ENCODE measurements at regions not wholly inside any gene's neighbourhood (a gene's known extent, or its start where the extent isn't known, plus 50 kb on each side); places are given as distances from the start of the nearest gene placed in this dataset.

DNA sequence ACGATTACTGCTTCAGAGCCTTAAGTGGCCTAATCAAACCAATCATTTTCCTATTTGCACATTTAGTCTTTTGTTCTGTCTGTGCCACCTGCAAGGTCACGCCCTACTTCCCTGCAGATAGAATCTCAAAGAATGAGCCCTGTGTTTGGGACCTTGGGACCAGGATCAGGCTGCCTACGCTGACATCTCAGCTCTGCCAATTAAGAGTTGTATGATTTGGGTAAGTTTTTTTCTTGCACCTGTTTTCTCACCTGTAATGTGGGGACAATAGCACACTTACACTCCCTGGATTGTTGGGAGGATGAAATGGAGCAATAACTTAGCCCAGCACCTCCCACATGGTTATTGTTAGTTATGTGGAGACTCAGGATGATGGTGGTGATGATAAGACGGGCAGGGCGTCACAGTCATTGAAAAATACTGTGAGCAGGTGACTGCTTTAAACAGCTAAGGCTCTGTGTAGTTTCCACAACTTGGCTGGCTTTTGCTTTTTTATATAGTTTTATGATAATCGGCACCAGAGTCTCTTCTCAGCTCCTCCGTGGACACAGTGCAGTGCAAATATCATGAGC is 155.0 kb downstream of the ADAMTS15 start:
- no peak overlapping the region for H3K4me3 ChIP-seq
- no peaks in the 10 kb centered on the region for H3K4me1 ChIP-seq
- no peaks in the 10 kb centered on the region for H3K9me3 ChIP-seq
- no peaks in the 10 kb centered on the region for H3K27me3 ChIP-seq
- 46 to 49% methylated on average over 7 of the region's 7 CpGs for WGBS, 2 donors
- DNase-seq (no peak), ATAC-seq (peak in 3 of 4 donors; percentile 33 to 75 (median 65)), FAIRE-seq (no peak)
- H3K27ac ChIP-seq: no peak overlapping the region
- H3K36me3 ChIP-seq: no peaks in the 10 kb centered on the region
- TF ChIP-seq CTCF (IDR thresholded peaks at IDR 0.05): no peak
- intact Hi-C loops (cut with DNase I): no loop called here

- H3K27ac ChIP-seq: no peak overlapping the region
- no peak for TF ChIP-seq CTCF (IDR thresholded peaks at IDR 0.05)
- ATAC-seq (no peak), DNase-seq (no peak), FAIRE-seq (no peak)
- no peak overlapping the region for H3K4me3 ChIP-seq
- H3K27me3 ChIP-seq: no peaks in the 10 kb centered on the region
- 81 to 92% methylated on average over 1 of the region's 1 CpG for WGBS, 2 donors
- H3K9me3 ChIP-seq: no peaks in the 10 kb centered on the region
- H3K4me1 ChIP-seq: no peaks in the 10 kb centered on the region
- intact Hi-C loops (cut with DNase I): no loop called here
- no peaks in the 10 kb centered on the region for H3K36me3 ChIP-seq
These were observed 156.2 kb downstream of the ADAMTS15 start for GRCh38 chr11:130604606-130605005.

- no peak for FAIRE-seq
- WGBS, 2 donors: 79 to 87% methylated on average over 4 of the region's 4 CpGs
- DNase-seq: no peak
- Histone ChIP-seq H3K4me3 (no peak overlapping the region), H3K4me1 (no peaks in the 10 kb centered on the region), H3K9me3 (no peaks in the 10 kb centered on the region), H3K36me3 (no peaks in the 10 kb centered on the region), H3K27ac (no peak overlapping the region), H3K27me3 (no peaks in the 10 kb centered on the region)
- intact Hi-C loops (cut with DNase I): no loop called here
- no peak for TF ChIP-seq CTCF (IDR thresholded peaks at IDR 0.05)
- no peak for ATAC-seq
These were observed 157.7 kb downstream of the ADAMTS15 start for GRCh38 chr11:130606178-130606577.

DNA sequence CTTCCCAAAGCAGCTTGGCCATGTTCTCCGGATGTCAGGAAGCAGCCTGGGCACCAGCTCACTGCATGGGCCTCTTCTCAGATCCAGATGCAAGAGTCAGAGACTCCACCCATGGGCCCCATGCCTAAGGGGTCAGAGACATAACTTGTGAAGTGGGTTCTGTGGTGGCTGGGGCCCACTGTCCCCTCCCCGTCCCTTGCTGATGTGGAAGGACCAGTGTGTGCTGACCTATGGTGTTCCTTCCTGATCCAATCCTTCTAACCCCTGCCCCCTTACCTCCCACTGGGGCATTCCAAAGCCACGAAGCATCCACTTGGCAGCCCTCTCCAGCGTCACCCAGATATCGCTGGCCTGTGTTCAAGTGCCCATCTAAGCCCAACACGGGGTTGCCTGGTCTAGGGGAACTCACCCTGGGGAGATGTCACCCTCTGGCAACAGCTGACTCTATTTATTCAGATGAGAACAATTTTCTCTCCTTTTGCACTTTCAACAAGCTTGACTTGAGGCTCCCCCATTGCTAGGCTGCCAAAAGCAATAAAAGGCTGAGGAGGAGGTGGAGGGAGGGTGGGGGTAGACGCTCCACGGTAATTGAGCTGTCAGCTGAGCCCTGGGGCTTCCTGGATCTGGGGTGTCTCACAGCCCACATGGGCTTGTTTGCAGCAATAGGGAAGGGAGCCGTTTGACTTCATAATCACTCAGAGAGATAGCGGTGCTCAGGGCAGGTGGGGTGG is 158.5 kb downstream of the ADAMTS15 start:
- FAIRE-seq: no peak
- no peak for ATAC-seq
- Histone ChIP-seq H3K36me3 (no peaks in the 10 kb centered on the region), H3K4me1 (no peaks in the 10 kb centered on the region), H3K27ac (no peak overlapping the region), H3K27me3 (no peaks in the 10 kb centered on the region), H3K4me3 (no peak overlapping the region), H3K9me3 (no peaks in the 10 kb centered on the region)
- no peak for TF ChIP-seq CTCF (IDR thresholded peaks at IDR 0.05)
- no peak for DNase-seq
- intact Hi-C loops (cut with DNase I): no loop called here
- WGBS, 2 donors: 71 to 78% methylated on average over 10 of the region's 10 CpGs

DNA sequence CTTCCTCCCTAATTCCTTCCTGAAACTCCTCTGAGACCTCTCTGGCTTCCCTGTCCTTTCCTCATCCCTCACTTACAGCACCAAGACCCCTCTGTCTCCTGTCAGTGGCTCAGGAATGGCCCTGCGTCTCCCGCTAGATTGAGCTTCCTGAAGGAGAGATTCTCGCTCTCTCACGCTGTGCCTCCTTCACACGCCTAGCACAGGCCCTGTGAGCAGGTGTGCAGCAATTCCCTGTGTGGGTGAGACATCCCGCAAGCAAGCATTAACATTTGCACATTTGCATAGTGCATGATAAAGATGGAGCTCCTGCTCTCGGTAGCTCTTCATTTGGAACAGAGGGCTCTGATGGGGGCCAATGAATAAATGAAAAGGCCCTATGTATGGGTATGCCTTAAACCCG is 159.8 kb downstream of the ADAMTS15 start:
- H3K4me3 ChIP-seq: no peak overlapping the region
- no peaks in the 10 kb centered on the region for H3K36me3 ChIP-seq
- 88 to 89% methylated on average over 8 of the region's 8 CpGs for WGBS, 2 donors
- H3K27ac ChIP-seq: no peak overlapping the region
- intact Hi-C loops (cut with DNase I): no loop called here
- ATAC-seq: no peak
- H3K9me3 ChIP-seq: no peaks in the 10 kb centered on the region
- TF ChIP-seq CTCF (IDR thresholded peaks at IDR 0.05): no peak
- DNase-seq: no peak
- no peaks in the 10 kb centered on the region for H3K27me3 ChIP-seq
- FAIRE-seq: no peak
- no peaks in the 10 kb centered on the region for H3K4me1 ChIP-seq
